Myocyte (in vitro differentiated cells): ENCODE measurements at regions not wholly inside any gene's neighbourhood (a gene's known extent, or its start where the extent isn't known, plus 50 kb on each side); places are given as distances from the start of the nearest gene placed in this dataset.

Source experiments
- DNase-seq: peaks from one replicate; pipeline ENCODE4 v3.0.0-alpha.2; 2012; ENCODE audit warnings: low read depth

DNA sequence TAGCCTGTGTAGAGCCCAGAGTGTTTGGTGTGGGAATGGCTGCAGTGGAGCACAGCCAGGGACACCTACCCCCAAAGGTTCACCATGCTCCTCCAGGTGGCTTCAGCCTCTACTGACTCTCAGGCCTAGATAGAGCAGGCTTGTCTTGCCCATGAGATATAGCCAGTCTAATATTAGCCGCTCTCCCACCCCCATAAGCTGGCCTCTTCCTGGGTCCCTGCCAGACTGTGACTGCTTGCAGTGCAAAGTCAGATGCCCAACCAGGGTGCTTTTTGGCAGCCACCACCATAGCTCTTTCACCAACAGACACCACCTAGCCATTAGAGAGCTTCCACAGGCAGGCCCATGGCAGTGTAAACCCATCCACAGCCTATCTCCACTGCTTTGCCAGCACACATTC lies 405.3 kb downstream of the MBD2 start:
- DNase-seq: no peak

DNA sequence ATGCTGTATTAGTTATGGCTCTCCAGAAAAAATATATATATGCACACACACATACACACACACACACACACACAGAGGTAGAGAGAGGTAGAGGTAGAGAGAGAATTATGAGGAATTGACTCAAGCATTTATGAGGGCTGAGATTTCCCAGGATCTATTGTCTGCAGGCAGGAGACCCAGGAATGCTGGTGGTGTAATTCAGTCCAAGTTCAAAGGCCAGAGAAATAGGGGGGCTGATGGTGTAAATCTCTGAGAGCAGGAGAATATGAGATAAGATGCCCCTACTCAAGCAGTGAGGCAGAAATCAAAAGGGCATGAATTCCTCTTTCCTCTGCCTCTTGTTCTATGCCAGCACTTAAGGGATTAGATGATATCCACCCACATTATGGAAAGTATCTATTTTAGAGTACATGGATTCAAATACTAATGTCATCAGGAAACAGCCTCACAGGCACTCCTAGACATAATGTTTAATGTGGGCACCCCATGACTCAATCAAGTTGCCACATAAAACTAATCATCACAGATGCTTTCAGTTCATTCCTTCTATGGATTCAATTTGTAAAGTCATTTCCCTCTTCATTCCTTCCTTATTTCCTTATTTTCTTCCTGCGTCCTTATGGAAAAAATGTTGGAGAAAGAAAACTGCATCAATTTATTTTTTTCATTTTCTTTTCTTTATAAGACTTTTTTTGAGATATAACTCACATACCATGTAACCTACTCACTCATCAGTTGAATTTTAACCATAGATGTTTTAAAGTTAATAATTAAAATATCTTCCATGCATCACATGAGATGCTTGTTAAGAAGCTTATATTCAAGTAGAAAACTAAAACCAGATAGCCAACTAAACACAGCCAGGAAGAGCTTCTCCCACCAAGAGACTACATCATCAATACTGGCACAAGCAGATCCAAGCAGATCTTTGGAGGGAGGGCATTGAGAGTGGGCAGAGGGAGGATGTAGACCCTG lies 406.2 kb downstream of the MBD2 start:
- no peak for DNase-seq

DNA sequence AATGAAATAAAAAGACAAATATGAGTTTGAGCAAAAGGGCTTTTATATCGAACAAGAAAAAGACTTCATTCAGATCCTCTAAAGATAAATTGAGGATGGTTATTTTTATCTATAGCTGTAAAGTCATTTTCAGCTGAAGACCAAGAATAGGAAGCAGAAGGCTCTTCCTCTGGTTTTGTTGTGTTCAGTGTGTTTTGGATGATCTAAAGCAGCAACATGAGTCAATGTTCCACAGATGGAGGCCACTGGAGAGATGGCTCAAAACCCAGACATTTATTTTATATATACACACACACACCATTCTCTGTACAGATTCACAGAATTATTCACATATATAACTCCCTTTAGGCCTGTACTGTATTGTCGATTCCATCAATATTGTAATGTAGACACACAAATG lies 424.3 kb downstream of the MBD2 start:
- no peak for DNase-seq

DNA sequence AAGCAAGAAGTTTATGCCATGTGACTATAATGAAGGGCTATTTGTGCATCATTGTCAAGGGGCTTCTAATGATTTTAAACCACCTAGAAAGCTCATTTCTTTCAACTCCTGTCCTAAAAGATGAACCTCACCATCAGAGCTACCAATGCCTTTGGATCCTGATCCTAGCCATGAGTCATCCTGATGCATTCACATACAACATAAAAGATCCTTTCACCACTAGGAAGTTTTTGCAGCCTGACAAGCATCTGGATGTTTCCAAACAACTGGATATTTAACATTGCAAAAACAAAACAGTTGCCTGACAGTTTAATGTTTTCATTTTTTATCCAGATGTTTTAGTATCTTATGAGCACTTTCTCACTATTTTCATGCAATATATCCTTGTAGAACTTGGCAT lies 425.3 kb downstream of the MBD2 start:
- DNase-seq: no peak

DNA sequence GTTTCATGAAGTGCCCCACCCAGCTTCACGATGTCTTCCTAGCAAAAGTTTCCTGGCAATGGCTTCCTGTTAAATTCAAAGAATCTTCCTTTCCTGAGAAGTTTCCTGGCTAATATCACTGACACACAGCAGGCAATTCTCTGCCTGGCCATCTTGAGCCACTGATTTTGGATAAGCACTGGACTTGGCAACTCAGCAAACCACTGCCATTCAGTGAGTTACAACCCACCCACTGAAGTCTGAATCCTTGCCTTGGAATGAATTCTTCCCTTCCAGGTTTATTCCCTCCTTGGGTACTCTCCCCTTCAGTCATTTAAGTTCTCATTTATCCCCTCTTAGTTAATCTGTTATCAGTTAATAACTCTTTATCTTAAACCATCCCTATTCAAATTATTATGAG lies 426.0 kb downstream of the MBD2 start:
- DNase-seq: no peak

DNA sequence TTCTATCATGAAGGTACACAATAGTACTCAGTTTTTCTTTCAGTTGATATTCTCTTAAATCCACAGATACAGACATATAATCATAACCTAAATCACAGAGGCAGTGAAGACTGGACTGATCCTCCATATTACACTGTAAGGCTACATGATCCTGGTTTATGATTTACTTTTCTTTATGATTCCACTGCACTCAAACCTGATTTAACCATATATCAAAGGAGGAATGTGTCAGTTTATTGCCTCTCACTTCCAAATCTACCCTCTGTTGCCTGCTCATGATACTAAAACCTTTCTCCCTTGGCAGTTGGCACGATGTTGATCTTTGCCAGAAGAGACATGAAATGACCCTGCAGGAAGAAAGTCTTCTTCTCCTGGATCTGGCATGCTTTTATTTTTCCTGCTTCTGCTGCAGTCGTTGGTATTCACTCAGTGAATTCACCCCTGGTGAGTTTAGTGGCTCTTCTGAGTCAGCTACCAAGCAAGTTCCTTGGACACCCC lies 426.4 kb downstream of the MBD2 start:
- DNase-seq: no peak

DNA sequence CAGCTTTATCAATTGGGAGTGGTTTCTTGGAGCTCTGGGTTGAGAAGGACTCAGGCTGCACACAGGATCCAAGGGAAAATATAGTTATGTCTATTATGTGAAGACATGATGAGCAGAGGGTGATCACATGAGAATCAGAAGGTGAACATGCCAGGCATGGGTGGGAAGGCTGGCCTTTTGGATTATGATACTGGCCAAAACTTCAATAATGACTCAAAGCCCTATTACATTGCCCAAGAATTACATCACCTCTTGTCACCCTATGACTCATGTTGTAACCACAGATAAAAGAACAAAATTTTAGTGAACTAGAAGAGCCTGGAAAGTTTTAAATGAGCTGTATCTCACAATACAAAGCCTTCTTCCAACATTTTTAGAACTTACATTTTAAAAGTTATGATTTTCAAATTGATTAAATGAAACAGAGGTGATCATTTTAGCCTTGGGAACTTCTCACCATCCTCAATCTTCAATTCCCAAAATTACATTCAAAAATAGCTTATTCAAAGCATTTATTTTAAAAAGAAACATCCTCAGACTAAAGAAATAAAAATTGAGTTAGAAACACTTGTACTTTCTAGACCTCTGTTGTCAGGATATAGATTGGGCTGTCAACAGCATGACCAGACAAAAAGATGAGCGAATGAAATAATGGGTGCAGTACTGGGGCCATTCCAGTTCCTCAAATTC lies 428.3 kb downstream of the MBD2 start:
- peak; percentile 3 for DNase-seq

DNA sequence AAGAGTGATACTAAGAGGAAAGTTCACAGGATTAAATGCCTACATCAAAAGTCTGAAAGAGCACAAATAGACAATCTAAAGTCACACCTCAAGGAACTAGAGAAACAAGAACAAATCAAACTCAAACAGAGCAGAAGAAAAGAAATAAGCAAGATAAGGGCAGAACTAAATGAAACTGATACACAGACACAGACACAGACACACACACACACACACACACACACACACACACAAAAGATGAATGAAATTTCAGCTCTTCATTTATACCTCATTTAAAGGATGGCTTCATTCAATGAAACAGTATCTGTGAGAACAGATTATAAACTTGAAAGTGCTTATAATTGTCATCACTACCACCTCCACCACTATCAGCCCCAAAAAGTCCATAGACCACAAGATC lies 428.9 kb downstream of the MBD2 start:
- no peak for DNase-seq

DNA sequence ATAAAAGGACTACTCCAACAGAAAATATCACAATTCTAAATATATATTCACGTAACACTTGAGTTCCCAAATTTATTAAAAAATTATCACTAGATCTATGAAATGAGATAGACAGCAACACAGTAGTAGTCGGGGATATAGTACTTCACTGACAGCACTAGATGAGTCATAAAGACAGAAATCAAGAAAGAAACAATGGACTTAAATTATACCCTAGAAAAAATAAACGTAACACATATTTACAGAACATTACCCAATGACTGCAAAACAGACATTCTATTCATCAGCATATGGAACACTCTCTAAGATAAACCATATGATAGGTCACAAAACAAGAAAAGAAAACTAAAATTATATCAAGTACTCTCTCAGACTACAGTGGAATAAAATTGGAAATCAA lies 429.4 kb downstream of the MBD2 start:
- no peak for DNase-seq

DNA sequence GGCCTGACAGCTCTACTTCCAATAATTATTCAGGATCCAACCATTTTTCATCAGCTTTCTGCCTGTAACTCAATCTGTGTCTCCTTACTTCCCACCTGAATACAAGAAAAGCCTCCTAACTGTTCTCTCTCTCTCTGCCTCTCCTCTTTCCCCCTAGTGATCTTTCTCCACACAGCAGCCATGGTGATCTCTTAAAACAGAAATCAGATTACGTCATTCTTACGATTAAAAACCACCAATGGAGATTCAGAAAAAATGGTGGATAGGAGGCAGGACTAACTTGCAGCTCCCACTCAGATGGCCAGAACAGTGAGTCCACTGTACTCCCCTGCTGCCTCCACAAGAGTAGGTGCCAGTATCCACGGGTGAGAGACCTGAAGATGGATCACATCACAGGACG lies 431.7 kb downstream of the MBD2 start:
- no peak for DNase-seq

DNA sequence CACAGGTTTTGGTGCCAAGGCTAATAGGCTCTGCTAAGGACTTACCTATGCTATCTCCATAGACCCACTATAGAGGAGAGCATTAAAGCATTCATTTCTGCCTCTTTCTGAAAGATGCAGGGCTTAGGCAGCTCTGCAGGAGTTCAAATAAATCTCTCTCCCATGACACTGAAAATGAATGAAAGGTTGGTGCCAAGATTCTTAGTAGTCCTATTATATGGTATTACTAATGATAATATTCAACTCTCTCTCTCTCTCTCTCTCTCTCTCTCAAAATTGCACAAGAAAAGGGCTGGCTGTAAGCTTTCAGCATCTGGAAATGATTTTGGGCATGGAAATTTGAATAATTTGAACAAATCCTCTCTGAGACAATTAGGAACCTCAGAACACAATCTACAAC lies 433.7 kb downstream of the MBD2 start:
- DNase-seq: no peak

DNA sequence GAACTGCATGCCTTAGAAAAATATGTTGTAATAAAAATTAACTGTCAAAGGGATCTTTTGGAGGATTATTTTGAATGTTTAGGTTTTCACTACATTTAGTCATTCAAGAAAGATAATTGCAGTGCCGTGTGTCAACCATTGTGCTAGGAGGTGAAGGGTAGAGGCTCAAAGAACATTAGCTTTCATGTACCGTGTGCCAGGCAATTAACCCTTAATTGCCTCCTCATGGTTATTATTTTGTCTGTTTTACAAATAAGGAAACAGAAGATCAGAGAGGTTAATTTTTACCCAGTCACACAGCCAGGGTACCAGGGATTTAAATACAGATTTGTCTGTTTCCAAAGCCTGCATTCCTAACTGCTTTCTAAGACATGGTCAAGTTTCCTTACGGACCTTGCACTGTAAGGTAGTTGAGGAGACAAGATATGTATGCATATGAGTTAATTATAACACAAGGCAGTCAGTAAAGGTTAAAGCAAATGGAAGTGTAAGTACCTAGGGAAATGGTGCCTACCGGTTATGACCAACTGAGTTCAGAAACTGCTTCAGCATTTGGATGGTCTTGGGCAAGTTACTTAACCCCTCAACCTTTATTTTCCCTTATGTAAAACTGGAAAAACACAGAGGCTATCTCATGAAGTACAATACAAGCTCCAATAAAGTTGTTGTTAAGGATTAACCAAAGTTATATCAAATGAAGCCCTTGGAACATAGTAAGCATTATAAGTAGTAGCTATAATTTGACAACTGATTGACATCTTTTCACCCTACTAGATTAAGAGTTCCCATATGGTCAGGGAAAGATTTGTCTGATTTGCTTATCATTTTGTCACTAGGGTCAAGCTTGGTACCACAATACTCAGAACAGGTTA lies 434.9 kb downstream of the MBD2 start:
- no peak for DNase-seq

DNA sequence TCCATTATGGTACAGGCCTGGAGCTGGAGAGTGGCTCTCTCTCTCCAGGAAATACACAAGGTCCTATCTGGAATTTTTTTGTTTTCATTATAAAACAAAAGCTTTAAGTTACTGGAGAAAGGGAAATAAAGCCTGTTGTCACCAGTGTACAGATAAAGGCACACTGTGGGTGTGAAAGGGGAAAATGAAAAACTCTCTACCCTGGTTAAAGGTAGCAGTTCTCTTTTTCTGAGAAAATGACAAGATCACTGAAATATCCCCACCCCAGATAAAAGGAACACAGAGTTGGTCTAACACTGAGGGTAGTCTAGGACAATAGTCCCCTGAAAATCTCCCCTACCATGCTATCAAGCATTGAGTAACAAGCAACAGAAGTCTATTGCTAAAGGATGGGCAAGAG lies 438.7 kb downstream of the MBD2 start:
- DNase-seq: no peak

DNA sequence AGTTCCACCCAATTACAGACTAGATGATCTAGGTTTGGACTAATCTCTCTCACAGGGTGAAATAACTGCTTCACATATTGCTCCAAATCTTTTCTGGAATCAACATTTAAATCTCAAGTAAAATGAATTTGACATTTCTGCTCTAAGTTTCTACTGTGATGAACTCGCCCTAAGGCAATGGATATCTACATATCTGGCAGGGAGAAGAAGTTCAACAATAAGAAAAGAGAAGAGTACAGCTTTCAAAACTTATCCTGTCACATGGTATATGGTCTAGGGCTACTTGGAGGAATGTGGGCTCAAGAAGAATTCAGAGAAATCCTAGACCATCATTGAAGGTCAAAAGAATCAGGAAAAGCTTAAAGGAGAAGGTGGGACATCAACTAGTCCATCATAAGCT lies 440.2 kb downstream of the MBD2 start:
- DNase-seq: no peak

DNA sequence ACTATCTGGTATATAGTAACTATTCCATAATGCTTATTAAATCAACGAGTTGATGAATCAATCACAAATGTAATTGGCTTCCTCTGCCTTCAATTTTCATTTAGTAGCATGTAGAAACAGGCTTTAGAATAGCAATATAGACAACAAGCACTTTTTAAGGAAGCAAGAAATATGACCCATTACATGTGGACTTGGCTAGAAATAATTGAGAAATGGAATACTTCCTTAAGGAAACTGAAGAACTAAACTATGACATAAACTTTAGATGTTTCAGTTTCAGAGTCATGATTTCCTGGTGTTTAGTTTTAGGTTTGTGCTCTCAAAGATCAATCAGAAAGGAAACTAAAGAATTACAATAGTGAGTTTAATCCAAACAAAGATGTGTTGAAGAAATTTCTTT lies 443.8 kb downstream of the MBD2 start:
- no peak for DNase-seq

DNA sequence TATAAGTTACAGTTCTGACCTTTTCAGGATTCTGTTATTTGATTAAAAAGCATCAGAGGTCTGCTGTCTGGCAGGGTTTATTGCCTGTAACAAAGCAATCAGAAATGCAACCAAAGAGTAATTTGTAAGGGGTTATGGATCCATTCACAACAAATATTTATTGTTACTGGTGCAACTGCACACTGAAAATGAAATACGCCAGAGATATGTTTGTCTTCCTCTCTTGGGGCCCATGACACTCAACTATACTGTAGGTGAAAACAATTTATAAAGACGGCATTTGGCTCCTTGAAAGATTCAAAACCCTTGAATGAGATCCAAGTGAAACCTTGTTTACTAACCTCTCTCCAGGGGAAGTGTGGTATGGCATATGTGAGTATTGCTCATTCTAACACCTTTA lies 452.2 kb downstream of the MBD2 start:
- DNase-seq: no peak

DNA sequence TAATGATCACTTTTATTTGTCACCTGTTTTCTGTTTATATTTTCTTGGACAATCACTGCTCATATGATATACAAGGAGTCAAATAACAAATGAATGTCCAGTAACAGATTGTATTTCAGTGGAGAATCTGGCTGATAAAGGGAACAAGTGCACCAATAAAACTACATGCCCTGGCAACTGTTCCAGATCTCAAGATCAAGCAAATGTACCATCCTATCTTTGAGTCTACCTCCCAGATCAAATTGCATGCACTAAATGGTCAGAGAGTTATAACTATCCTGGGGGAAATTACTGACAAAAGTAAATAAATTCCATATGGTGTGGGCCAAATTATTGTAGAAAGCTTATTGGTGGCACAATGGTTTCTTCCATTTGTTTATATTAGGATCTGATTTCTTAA lies 452.8 kb downstream of the MBD2 start:
- no peak for DNase-seq

DNA sequence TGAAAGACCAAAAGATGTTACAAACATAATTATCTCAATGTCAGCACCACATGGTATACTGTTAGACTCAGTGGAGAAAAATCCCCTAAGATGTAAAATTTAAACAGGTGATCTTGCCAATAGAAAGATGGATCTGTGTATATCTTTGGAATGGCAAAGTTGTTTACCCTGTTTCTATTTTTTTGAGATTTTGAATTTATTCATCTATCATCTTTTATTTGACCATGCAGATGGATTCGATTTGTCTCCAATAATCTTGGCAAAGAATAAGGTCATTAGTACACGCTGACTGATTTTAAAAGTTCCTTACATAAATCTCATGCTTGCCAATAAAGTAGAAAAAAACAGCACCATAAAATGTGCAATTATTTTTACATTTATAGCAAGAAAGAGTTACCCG lies 459.3 kb downstream of the MBD2 start:
- no peak for DNase-seq

DNA sequence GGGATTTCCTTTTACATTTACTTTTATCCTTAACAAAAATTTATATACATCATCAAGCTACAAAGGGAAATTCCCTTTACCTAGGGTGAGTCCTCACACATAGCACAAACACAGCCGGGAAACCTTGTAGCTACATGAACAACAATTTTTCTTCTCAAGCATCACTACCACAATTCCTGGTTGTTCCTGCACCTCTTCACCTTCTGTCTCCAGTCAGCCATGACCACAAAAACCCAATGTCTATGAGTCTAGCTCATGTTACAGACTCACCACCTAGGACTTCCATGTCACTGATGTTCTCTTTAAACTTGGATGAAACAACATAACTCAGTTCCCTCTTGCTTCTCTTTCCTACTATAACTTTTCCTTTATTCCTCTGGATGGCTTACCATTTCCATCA lies 460.4 kb downstream of the MBD2 start:
- DNase-seq: no peak

DNA sequence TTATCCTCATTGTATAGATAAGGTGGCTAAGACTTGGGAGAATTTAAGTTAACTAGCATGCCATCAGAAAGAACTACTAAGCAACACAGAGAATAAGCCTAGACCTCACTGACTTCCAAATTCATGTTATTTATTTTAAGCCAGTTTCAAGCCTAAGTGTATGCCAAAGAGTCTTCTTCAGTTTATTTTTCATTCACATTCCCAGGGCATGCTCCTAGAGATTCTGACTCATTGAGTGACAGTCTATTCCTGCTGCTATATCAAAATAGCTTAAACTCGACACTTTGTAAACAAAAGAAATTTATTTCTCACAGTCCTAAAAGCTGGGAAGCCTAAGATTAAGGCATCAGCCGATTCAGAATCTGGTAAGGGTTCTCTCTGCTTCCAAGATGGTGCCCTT lies 467.1 kb downstream of the MBD2 start:
- no peak for DNase-seq

DNA sequence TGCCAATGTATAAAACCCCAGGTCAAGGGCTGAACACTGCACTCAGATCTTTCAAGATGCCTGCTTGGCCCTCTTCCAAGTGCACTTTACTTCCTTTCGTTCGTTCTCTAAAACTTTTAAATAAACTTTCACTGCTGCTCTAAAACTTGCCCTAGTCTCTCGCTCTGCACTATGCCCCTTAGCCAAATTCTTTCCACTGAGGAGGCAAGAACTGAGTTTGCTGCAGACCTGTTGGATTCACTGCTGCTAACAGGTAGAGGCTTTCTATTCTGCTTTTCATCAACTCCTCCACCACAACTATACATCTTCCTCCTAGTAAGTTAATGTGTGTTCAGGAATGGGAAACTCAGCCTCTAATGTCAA lies 467.9 kb downstream of the MBD2 start:
- DNase-seq: no peak
